Tibial nerve (tissue), 3 donors: ENCODE measurements at regions not wholly inside any gene's neighbourhood (a gene's known extent, or its start where the extent isn't known, plus 50 kb on each side); places are given as distances from the start of the nearest gene placed in this dataset.

Experiments used
- POLR2A ChIP-seq, 2 donors: fragments of 450-650 bp; IDR thresholded peaks; one replicate each; pipeline ENCODE4 v1.6.1; 2017; ENCODE audit warnings: antibody characterized with exemption in 2 of 2, mild to moderate bottlenecking in 2 of 2, moderate library complexity in 2 of 2
- TF ChIP-seq, protein P1 (sequence below), 5 experiments: fragments of 200-600 bp in 3 of 5; fragments of 450-650 bp in 2 of 5; sonication (generic) in 3 of 5; IDR thresholded peaks; one replicate each; pipeline ENCODE4 v1.5.1; 2016 to 2019; ENCODE audit warnings: antibody characterized with exemption in 5 of 5, mild to moderate bottlenecking in 3 of 5, moderate library complexity in 2 of 5

DNA sequence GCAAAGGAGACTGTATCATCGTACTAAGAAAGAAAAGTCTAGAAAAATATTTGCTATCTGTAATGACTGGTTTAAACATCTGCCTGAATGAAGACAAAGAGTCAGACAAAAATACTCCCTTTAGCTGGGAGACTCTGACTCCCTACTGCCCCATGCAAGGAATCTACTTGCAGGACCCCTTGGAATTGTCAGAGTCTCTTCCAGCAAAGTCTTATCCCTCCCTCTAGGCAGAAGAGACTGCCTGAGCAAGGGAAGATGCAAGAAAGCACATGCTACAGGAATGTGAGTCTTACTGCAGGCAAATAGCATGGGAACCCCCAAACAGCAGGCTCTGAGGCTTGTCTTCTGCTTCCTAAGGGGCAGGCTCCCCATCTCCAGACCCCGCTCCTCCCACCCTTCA lies 154.0 kb downstream of the KCNA5 start:
- TF ChIP-seq, protein P1, sequence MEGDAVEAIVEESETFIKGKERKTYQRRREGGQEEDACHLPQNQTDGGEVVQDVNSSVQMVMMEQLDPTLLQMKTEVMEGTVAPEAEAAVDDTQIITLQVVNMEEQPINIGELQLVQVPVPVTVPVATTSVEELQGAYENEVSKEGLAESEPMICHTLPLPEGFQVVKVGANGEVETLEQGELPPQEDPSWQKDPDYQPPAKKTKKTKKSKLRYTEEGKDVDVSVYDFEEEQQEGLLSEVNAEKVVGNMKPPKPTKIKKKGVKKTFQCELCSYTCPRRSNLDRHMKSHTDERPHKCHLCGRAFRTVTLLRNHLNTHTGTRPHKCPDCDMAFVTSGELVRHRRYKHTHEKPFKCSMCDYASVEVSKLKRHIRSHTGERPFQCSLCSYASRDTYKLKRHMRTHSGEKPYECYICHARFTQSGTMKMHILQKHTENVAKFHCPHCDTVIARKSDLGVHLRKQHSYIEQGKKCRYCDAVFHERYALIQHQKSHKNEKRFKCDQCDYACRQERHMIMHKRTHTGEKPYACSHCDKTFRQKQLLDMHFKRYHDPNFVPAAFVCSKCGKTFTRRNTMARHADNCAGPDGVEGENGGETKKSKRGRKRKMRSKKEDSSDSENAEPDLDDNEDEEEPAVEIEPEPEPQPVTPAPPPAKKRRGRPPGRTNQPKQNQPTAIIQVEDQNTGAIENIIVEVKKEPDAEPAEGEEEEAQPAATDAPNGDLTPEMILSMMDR (IDR thresholded peaks at IDR 0.05): no peak
- TF ChIP-seq POLR2A (IDR thresholded peaks at IDR 0.05): no peak
